ENCODE measurements at regions not wholly inside any gene's neighbourhood (a gene's known extent, or its start where the extent isn't known, plus 50 kb on each side); places are given as distances from the start of the nearest gene placed in this dataset.

DNA sequence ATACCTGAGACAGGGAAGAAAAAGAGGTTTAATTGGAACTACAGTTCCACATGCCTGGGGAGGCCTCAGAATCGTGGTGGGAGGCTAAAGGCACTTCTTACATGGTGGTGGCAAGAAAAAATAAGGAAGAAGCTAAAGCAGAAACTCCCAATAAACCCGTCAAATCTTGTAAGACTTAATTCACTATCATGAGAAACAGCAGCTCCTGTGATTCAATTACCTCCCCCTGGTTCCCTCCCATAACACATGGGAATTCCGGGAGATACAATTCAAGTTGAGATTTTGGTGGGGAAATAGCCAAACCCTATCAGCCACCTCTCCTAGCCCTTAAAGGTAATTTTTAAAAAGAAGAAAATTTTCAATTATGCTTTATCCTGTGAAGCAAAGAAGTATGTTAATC is 728.8 kb downstream of the RNF144A start:
- no peak overlapping the region for H2BK5ac ChIP-seq (ENCODE audit: low read length)
- no peak overlapping the region for H3K4ac ChIP-seq (ENCODE audit: low read length)
- H3K27ac ChIP-seq (replicated peaks; ENCODE audit: low read length): no peak overlapping the region
- no peak overlapping the region for H2AK5ac ChIP-seq (ENCODE audit: low read depth, low read length)
- no peak overlapping the region for H3K4me2 ChIP-seq (ENCODE audit: insufficient read depth, low read length, poor library complexity, severe bottlenecking)
- no peak overlapping the region for H4K8ac ChIP-seq (ENCODE audit: low read depth, low read length)
- DNase-seq (ENCODE audit: low spot score): no peak
- H3K27me3 ChIP-seq (ENCODE audit: control insufficient read depth in 3 of 3, insufficient read depth in 3 of 3, low read depth in 1 of 3, low read length in 3 of 3): no peaks in the 10 kb centered on the region
- H4K91ac ChIP-seq (ENCODE audit: low read depth, low read length, poor library complexity): no peak overlapping the region
- WGBS, 2 donors (ENCODE audit: extremely low coverage in 2 of 2, insufficient read length in 2 of 2, insufficient replicate concordance in 1 of 2): no CpG with 5 or more reads among the region's 3 CpGs
- H2AFZ ChIP-seq (ENCODE audit: low read length): no peak overlapping the region
- H3K23ac ChIP-seq (ENCODE audit: low read depth, low read length, poor library complexity): no peak overlapping the region
- H3K9ac ChIP-seq (ENCODE audit: low read depth, low read length, poor library complexity): no peak overlapping the region
- no peak overlapping the region for H3K4me3 ChIP-seq (ENCODE audit: low read length in 2 of 2)
- H3K79me1 ChIP-seq (ENCODE audit: low read depth, low read length): no peaks in the 10 kb centered on the region
- H3K4me1 ChIP-seq (ENCODE audit: control insufficient read depth in 2 of 2, insufficient read depth in 1 of 2, low read depth in 1 of 2, low read length in 2 of 2): peaks cover 0 to 3% of the 10 kb centered on the region in 2 donors
- no peak overlapping the region for H2BK12ac ChIP-seq (ENCODE audit: low read length)
- no peaks in the 10 kb centered on the region for H3K36me3 ChIP-seq (replicated peaks in 1 of 2; ENCODE audit: control insufficient read depth in 2 of 2, insufficient read depth in 2 of 2, low read length in 2 of 2)
- H3K14ac ChIP-seq (ENCODE audit: low read length): no peak overlapping the region
- no peak overlapping the region for H3K18ac ChIP-seq (ENCODE audit: low read length)
- H2BK15ac ChIP-seq (ENCODE audit: low read length): no peak overlapping the region
- no peak overlapping the region for H2BK120ac ChIP-seq (ENCODE audit: low read depth, low read length)
- H3K9me3 ChIP-seq (replicated peaks in 1 of 2; ENCODE audit: control insufficient read depth in 2 of 2, insufficient read depth in 1 of 2, low read depth in 1 of 2, low read length in 2 of 2): peaks cover 0 to 4% of the 10 kb centered on the region in 2 donors

DNA sequence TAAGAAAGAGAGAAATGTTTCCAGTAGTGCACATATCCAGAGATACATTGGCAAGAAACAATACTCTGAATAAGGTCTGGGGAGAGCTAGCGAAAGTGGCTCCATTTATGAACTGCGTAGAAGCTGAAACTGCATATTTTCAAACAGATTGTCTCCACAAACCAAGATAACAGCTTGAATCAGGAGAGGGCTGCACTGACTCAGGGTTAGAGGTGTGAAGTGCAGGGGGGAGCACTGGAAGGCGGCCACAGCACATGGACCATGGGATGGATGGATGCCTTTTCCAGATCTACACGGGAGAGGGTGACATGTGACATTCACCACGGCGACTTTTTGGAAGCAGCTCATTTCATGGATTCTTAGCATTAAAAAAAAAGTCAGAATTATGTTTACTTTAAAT is 729.4 kb downstream of the RNF144A start:
- Histone ChIP-seq H2AK5ac (ENCODE audit: low read depth, low read length) (no peak overlapping the region), H2BK12ac (ENCODE audit: low read length) (no peak overlapping the region), H3K4ac (ENCODE audit: low read length) (no peak overlapping the region), H3K27ac (replicated peaks; ENCODE audit: low read length) (no peak overlapping the region), H2BK120ac (ENCODE audit: low read depth, low read length) (no peak overlapping the region), H3K23ac (ENCODE audit: low read depth, low read length, poor library complexity) (no peak overlapping the region), H3K36me3 (replicated peaks in 1 of 2; ENCODE audit: control insufficient read depth in 2 of 2, insufficient read depth in 2 of 2, low read length in 2 of 2) (no peaks in the 10 kb centered on the region), H4K8ac (ENCODE audit: low read depth, low read length) (no peak overlapping the region), H3K4me1 (ENCODE audit: control insufficient read depth in 2 of 2, insufficient read depth in 1 of 2, low read depth in 1 of 2, low read length in 2 of 2) (peaks cover 0 to 3% of the 10 kb centered on the region in 2 donors), H3K79me1 (ENCODE audit: low read depth, low read length) (no peaks in the 10 kb centered on the region), H3K4me2 (ENCODE audit: insufficient read depth, low read length, poor library complexity, severe bottlenecking) (no peak overlapping the region), H2BK5ac (ENCODE audit: low read length) (no peak overlapping the region), H2BK15ac (ENCODE audit: low read length) (no peak overlapping the region), H3K27me3 (ENCODE audit: control insufficient read depth in 3 of 3, insufficient read depth in 3 of 3, low read depth in 1 of 3, low read length in 3 of 3) (no peaks in the 10 kb centered on the region), H3K18ac (ENCODE audit: low read length) (no peak overlapping the region), H3K9me3 (replicated peaks in 1 of 2; ENCODE audit: control insufficient read depth in 2 of 2, insufficient read depth in 1 of 2, low read depth in 1 of 2, low read length in 2 of 2) (peaks cover 0 to under 1% of the 10 kb centered on the region in 2 donors), H3K4me3 (ENCODE audit: low read length in 2 of 2) (no peak overlapping the region), H3K14ac (ENCODE audit: low read length) (no peak overlapping the region), H3K9ac (ENCODE audit: low read depth, low read length, poor library complexity) (no peak overlapping the region), H4K91ac (ENCODE audit: low read depth, low read length, poor library complexity) (no peak overlapping the region), H2AFZ (ENCODE audit: low read length) (no peak overlapping the region)
- no peak for DNase-seq (ENCODE audit: low spot score)
- WGBS, 2 donors (ENCODE audit: extremely low coverage in 2 of 2, insufficient read length in 2 of 2, insufficient replicate concordance in 1 of 2): no CpG with 5 or more reads among the region's 6 CpGs

DNA sequence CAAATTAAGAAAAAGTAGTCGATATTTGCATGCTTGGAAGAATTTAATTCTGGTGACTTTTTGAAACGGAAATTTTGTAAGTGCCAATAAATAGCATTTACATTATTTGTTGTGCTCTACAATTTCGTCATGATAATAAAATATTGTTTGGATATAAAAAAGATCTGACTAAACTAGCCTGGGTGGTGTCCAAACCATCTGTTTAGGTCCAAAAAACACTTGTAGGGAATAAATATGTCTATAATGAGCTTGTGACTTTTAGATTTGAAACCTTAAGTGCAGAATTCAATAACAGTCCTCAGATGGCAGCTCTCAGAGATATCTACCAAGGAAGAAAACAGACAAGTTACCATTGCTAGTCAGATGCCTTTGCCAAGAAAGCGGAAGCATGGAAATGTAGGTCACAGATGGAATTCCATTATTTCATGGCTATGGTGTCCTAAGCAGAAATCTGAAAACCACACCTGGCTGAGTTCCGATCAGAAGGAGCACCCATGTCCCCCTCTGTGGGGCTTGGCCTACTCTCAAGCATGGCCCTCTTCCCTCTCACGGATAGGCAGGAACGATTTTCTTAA is 731.1 kb downstream of the RNF144A start:
- Histone ChIP-seq H3K27ac (replicated peaks; ENCODE audit: low read length) (no peak overlapping the region), H3K14ac (ENCODE audit: low read length) (no peak overlapping the region), H4K91ac (ENCODE audit: low read depth, low read length, poor library complexity) (no peak overlapping the region), H3K36me3 (replicated peaks in 1 of 2; ENCODE audit: control insufficient read depth in 2 of 2, insufficient read depth in 2 of 2, low read length in 2 of 2) (no peaks in the 10 kb centered on the region), H3K23ac (ENCODE audit: low read depth, low read length, poor library complexity) (no peak overlapping the region), H3K79me1 (ENCODE audit: low read depth, low read length) (no peaks in the 10 kb centered on the region), H3K4me2 (ENCODE audit: insufficient read depth, low read length, poor library complexity, severe bottlenecking) (no peak overlapping the region), H3K27me3 (ENCODE audit: control insufficient read depth in 3 of 3, insufficient read depth in 3 of 3, low read depth in 1 of 3, low read length in 3 of 3) (no peaks in the 10 kb centered on the region), H2BK12ac (ENCODE audit: low read length) (no peak overlapping the region), H2AFZ (ENCODE audit: low read length) (no peak overlapping the region), H2BK120ac (ENCODE audit: low read depth, low read length) (no peak overlapping the region), H2AK5ac (ENCODE audit: low read depth, low read length) (no peak overlapping the region), H2BK5ac (ENCODE audit: low read length) (no peak overlapping the region), H3K9me3 (replicated peaks in 1 of 2; ENCODE audit: control insufficient read depth in 2 of 2, insufficient read depth in 1 of 2, low read depth in 1 of 2, low read length in 2 of 2) (peaks cover 0 to 1% of the 10 kb centered on the region in 2 donors), H3K18ac (ENCODE audit: low read length) (no peak overlapping the region), H3K4me1 (ENCODE audit: control insufficient read depth in 2 of 2, insufficient read depth in 1 of 2, low read depth in 1 of 2, low read length in 2 of 2) (peaks cover 0 to 3% of the 10 kb centered on the region in 2 donors), H2BK15ac (ENCODE audit: low read length) (no peak overlapping the region), H3K4ac (ENCODE audit: low read length) (no peak overlapping the region), H4K8ac (ENCODE audit: low read depth, low read length) (no peak overlapping the region), H3K9ac (ENCODE audit: low read depth, low read length, poor library complexity) (no peak overlapping the region), H3K4me3 (ENCODE audit: low read length in 2 of 2) (no peak overlapping the region)
- WGBS, 2 donors (ENCODE audit: extremely low coverage in 2 of 2, insufficient read length in 2 of 2, insufficient replicate concordance in 1 of 2): no CpG with 5 or more reads among the region's 7 CpGs
- no peak for DNase-seq (ENCODE audit: low spot score)

DNA sequence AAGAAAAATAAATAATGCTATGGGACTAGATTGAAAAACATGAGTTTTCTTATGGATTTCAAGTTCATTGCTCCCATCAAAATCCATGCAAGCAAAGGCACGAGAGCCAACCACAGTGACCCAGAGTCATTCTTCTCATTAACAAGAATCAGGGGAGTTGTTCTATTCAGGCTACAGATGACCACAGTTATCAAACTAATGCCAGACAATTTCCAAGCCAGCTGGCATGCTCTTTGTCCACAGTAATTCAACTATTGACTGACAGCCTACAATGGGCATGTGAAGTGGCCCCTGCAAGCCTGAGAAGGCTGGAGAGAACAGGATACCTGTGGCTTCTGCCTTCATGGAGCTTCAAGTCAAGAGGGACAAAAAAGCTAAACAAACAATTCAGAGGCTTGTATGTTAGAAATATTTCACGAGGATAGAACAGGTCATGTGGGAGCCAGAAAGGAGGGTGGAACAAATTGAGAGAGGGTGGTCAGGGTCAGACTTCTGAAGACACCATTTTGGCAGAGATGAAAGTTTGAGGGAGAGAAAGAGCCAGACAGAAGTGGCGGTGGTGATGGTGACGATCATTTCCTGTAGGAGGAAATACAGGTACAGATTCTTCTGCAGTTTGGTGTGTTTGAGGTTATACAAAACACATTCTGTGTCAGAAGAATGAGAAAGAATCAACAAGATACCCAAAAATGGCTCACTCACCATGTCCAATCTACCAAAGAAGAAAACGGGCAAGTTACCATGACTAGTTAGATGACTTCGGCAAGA is 732.4 kb downstream of the RNF144A start:
- Histone ChIP-seq H2AFZ (ENCODE audit: low read length) (no peak overlapping the region), H3K4ac (ENCODE audit: low read length) (no peak overlapping the region), H3K27me3 (ENCODE audit: control insufficient read depth in 3 of 3, insufficient read depth in 3 of 3, low read depth in 1 of 3, low read length in 3 of 3) (no peaks in the 10 kb centered on the region), H2BK12ac (ENCODE audit: low read length) (no peak overlapping the region), H3K36me3 (replicated peaks in 1 of 2; ENCODE audit: control insufficient read depth in 2 of 2, insufficient read depth in 2 of 2, low read length in 2 of 2) (no peaks in the 10 kb centered on the region), H3K23ac (ENCODE audit: low read depth, low read length, poor library complexity) (no peak overlapping the region), H3K27ac (replicated peaks; ENCODE audit: low read length) (no peak overlapping the region), H3K9ac (ENCODE audit: low read depth, low read length, poor library complexity) (no peak overlapping the region), H3K4me2 (ENCODE audit: insufficient read depth, low read length, poor library complexity, severe bottlenecking) (no peak overlapping the region), H2BK5ac (ENCODE audit: low read length) (no peak overlapping the region), H3K4me1 (ENCODE audit: control insufficient read depth in 2 of 2, insufficient read depth in 1 of 2, low read depth in 1 of 2, low read length in 2 of 2) (peaks cover 0 to 3% of the 10 kb centered on the region in 2 donors), H4K8ac (ENCODE audit: low read depth, low read length) (no peak overlapping the region), H4K91ac (ENCODE audit: low read depth, low read length, poor library complexity) (no peak overlapping the region), H3K14ac (ENCODE audit: low read length) (no peak overlapping the region), H3K79me1 (ENCODE audit: low read depth, low read length) (no peaks in the 10 kb centered on the region), H2BK15ac (ENCODE audit: low read length) (no peak overlapping the region), H3K4me3 (ENCODE audit: low read length in 2 of 2) (no peak overlapping the region), H2AK5ac (ENCODE audit: low read depth, low read length) (no peak overlapping the region), H3K18ac (ENCODE audit: low read length) (no peak overlapping the region), H3K9me3 (replicated peaks in 1 of 2; ENCODE audit: control insufficient read depth in 2 of 2, insufficient read depth in 1 of 2, low read depth in 1 of 2, low read length in 2 of 2) (peaks cover 0 to 1% of the 10 kb centered on the region in 2 donors), H2BK120ac (ENCODE audit: low read depth, low read length) (no peak overlapping the region)
- WGBS, 2 donors (ENCODE audit: extremely low coverage in 2 of 2, insufficient read length in 2 of 2, insufficient replicate concordance in 1 of 2): no CpG with 5 or more reads among the region's 6 CpGs
- no peak for DNase-seq (ENCODE audit: low spot score)

Measured in neuronal stem cell (in vitro differentiated cells).